Colonic mucosa (tissue), 4 donors: ENCODE measurements at regions not wholly inside any gene's neighbourhood (a gene's known extent, or its start where the extent isn't known, plus 50 kb on each side); places are given as distances from the start of the nearest gene placed in this dataset.

Experiments
- DNase-seq: peaks from one replicate; pipeline ENCODE4 v3.0.0-alpha.2; 2020
- H3K27ac ChIP-seq: fragments of 200-600 bp; one replicate; pipeline ENCODE4 v1.8.0; 2021
- H3K27me3 ChIP-seq: fragments of 200-600 bp; one replicate; pipeline ENCODE4 v1.8.0; 2021
- H3K36me3 ChIP-seq: fragments of 200-600 bp; one replicate; pipeline ENCODE4 v1.8.0; 2021
- H3K4me1 ChIP-seq: fragments of 200-600 bp; one replicate; pipeline ENCODE4 v1.8.0; 2021; ENCODE audit warnings: mild to moderate bottlenecking
- H3K4me3 ChIP-seq: fragments of 200-600 bp; one replicate; pipeline ENCODE4 v1.8.0; 2021
- H3K9ac ChIP-seq, 2 donors: one replicate each; pipeline ENCODE4 v1.7.0; 2013; ENCODE audit warnings: control low read depth in 2 of 2, low read depth in 2 of 2, low read length in 2 of 2
- H3K9me3 ChIP-seq: fragments of 200-600 bp; one replicate; pipeline ENCODE4 v1.8.0; 2021
- intact Hi-C: fragments of 100-400 bp; cut with DNase I; formaldehyde crosslinking; loops from one replicate; pipeline ENCODE4 v1.14.1; 2022
- TF ChIP-seq, protein P1 (sequence below): fragments of 200-600 bp; IDR thresholded peaks from one replicate; pipeline ENCODE4 v1.8.0; 2022; ENCODE audit warnings: antibody characterized with exemption, mild to moderate bottlenecking
- donor health status: healthy.
- donor health status: DM: no; HTN: no; CAD: no.
- donor health status: DM: no; HTN: no; CAD: no.

GRCh38 chr11:31877083-31877482 is 66.0 kb upstream of the PAX6 start:
- no peaks in the 10 kb centered on the region for H3K9me3 ChIP-seq
- no peak for DNase-seq
- H3K4me1 ChIP-seq = no peaks in the 10 kb centered on the region
- H3K4me3 ChIP-seq = no peak overlapping the region
- H3K9ac ChIP-seq = no peak overlapping the region
- no peaks in the 10 kb centered on the region for H3K27me3 ChIP-seq
- no peaks in the 10 kb centered on the region for H3K36me3 ChIP-seq
- intact Hi-C loops = loop anchor here (10.0 kb wide), 1 partner anchor 632 kb away; no protein-coding TSS in a partner anchor
- no peak overlapping the region for H3K27ac ChIP-seq
- TF ChIP-seq, protein P1, sequence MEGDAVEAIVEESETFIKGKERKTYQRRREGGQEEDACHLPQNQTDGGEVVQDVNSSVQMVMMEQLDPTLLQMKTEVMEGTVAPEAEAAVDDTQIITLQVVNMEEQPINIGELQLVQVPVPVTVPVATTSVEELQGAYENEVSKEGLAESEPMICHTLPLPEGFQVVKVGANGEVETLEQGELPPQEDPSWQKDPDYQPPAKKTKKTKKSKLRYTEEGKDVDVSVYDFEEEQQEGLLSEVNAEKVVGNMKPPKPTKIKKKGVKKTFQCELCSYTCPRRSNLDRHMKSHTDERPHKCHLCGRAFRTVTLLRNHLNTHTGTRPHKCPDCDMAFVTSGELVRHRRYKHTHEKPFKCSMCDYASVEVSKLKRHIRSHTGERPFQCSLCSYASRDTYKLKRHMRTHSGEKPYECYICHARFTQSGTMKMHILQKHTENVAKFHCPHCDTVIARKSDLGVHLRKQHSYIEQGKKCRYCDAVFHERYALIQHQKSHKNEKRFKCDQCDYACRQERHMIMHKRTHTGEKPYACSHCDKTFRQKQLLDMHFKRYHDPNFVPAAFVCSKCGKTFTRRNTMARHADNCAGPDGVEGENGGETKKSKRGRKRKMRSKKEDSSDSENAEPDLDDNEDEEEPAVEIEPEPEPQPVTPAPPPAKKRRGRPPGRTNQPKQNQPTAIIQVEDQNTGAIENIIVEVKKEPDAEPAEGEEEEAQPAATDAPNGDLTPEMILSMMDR = no peak

GRCh38 chr11:31875866-31876560 is 64.9 kb upstream of the PAX6 start:
- intact Hi-C loops = loop anchor here (10.0 kb wide), 1 partner anchor 631 kb away; no protein-coding TSS in a partner anchor
- Histone ChIP-seq H3K4me3 (no peak overlapping the region), H3K27me3 (no peaks in the 10 kb centered on the region), H3K4me1 (no peaks in the 10 kb centered on the region), H3K9ac (no peak overlapping the region), H3K9me3 (no peaks in the 10 kb centered on the region), H3K27ac (no peak overlapping the region), H3K36me3 (no peaks in the 10 kb centered on the region)
- DNase-seq = no peak
- TF ChIP-seq, protein P1 = no peak

DNA sequence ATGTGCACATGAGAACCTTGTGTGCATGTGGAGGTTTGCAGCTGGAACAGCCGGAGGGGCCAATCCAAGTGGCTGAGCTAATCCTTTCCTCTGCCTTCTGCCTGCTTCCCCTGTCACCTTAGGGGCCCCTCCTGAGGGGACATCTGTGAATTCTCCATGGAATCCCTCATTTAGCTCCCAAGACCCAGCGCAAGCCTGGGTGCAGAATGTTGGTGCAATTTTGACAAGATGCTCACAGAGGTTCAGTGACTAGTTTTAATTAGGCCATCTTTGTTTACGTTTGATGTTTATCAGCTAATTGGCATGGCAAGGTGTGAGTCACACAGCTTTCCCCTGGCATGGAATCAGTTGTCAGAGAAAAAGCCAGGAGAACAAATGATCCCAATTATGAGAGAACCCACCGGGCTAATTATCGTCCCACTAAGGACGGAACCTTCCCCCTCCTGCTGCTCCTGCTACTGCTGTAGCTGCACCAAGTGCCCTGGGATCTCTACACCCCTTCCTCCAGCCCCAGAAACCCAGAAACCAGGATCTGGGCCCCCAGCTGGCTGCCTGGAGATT is 63.6 kb upstream of the PAX6 start:
- Histone ChIP-seq H3K36me3 (no peaks in the 10 kb centered on the region), H3K4me1 (no peaks in the 10 kb centered on the region), H3K9me3 (no peaks in the 10 kb centered on the region), H3K9ac (no peak overlapping the region), H3K4me3 (no peak overlapping the region), H3K27me3 (peaks cover 3% of the 10 kb centered on the region), H3K27ac (no peak overlapping the region)
- TF ChIP-seq, protein P1 = no peak
- intact Hi-C loops = loop anchor here (5.0 to 10.0 kb wide), 3 partner anchors 232 to 630 kb away; no protein-coding TSS in a partner anchor
- DNase-seq = no peak

DNA sequence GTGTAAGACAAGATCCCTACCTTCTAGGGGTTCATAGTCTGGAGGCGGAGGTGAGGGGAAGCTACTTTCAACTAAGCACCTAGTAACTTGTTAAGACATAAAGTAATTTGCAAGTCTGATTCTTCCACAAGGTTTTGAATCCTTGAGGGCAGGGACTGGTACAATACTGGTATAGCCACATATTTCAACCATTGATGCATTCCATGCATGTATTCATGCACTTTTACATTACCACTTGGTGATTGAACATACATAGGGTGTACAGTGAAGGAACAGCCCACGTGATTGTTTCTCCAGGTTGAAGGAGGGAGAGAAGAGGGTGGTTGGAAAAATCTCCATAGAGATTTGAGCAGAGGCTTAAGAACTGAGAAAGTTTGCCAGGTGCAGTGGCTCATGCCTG is 62.0 kb upstream of the PAX6 start:
- no peak for DNase-seq
- H3K4me1 ChIP-seq = no peaks in the 10 kb centered on the region
- intact Hi-C loops = loop anchor here (5.0 to 10.0 kb wide), 3 partner anchors 231 to 628 kb away; no protein-coding TSS in a partner anchor
- H3K27ac ChIP-seq = no peak overlapping the region
- H3K9me3 ChIP-seq = no peaks in the 10 kb centered on the region
- TF ChIP-seq, protein P1 = no peak
- H3K9ac ChIP-seq = no peak overlapping the region
- H3K27me3 ChIP-seq = peaks cover 3% of the 10 kb centered on the region
- no peak overlapping the region for H3K4me3 ChIP-seq
- no peaks in the 10 kb centered on the region for H3K36me3 ChIP-seq

DNA sequence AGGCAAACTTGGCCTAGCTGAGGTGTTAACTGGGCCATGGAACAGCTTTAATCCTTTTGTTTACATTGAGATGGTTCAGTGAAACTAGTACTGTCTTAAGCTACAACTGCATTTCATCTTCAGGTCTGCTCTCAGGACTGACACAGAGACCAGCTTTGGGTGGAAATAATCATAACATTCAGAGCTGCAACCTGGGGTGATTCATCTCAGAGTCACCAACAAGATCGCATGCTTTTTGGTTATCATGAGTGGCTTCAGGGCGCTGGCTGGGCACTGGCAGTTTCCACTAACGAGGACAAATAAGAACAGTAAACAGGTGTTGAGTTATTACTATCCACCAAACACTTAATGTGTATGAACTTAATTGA is 60.9 kb upstream of the PAX6 start:
- Histone ChIP-seq H3K27me3 (peaks cover 3% of the 10 kb centered on the region), H3K9me3 (no peaks in the 10 kb centered on the region), H3K9ac (no peak overlapping the region), H3K27ac (no peak overlapping the region), H3K4me1 (no peaks in the 10 kb centered on the region), H3K36me3 (no peaks in the 10 kb centered on the region), H3K4me3 (no peak overlapping the region)
- intact Hi-C loops = loop anchor here (5.0 to 10.0 kb wide), 3 partner anchors 230 to 627 kb away; no protein-coding TSS in a partner anchor
- TF ChIP-seq, protein P1 = no peak
- no peak for DNase-seq
